CD14-positive monocyte (primary cell): ENCODE measurements at regions not wholly inside any gene's neighbourhood (a gene's known extent, or its start where the extent isn't known, plus 50 kb on each side); places are given as distances from the start of the nearest gene placed in this dataset.

Experiments used
- DNase-seq, 3 donors: peaks; one replicate each; pipeline ENCODE4 v3.0.0-alpha.2; 2011 to 2022
- H2AFZ ChIP-seq: 2 replicates; pipeline ENCODE4 v1.6.0; 2012; ENCODE audit warnings: mild to moderate bottlenecking, low read depth, low read length, inconsistent platforms; ENCODE audit not compliant: insufficient read depth, poor library complexity, severe bottlenecking
- H3K27ac ChIP-seq, 2 donors: 1 replicate in 1 of 2; 2 replicates in 1 of 2; pipeline ENCODE4 v1.5.1; 2012 to 2013; ENCODE audit warnings: low read length in 2 of 2, control low read depth in 1 of 2, inconsistent platforms in 1 of 2, low read depth in 1 of 2, mild to moderate bottlenecking in 1 of 2
- H3K27me3 ChIP-seq, 2 donors: one replicate each; pipeline versions ENCODE4 v1.6.0 to v1.6.1; 2011 to 2013; ENCODE audit warnings: low read length in 2 of 2; ENCODE audit not compliant: control insufficient read depth in 2 of 2, insufficient read depth in 2 of 2
- H3K36me3 ChIP-seq, 2 donors: replicated peaks in 1 of 2; 1 replicate in 1 of 2; 2 replicates in 1 of 2; pipeline versions ENCODE4 v1.5.1 to v1.6.1; 2012 to 2013; ENCODE audit warnings: low read length in 2 of 2, control low read depth in 1 of 2, inconsistent platforms in 1 of 2, mild to moderate bottlenecking in 1 of 2; ENCODE audit not compliant: insufficient read depth in 2 of 2, control insufficient read depth in 1 of 2
- H3K4me1 ChIP-seq, 2 donors: 1 replicate in 1 of 2; 2 replicates in 1 of 2; pipeline versions ENCODE4 v1.5.1 to v1.6.1; 2012 to 2013; ENCODE audit warnings: low read length in 2 of 2, control low read depth in 1 of 2, inconsistent platforms in 1 of 2, mild to moderate bottlenecking in 1 of 2, moderate library complexity in 1 of 2; ENCODE audit not compliant: insufficient read depth in 2 of 2, control insufficient read depth in 1 of 2
- H3K4me2 ChIP-seq: replicated peaks from 2 replicates; pipeline ENCODE3; 2012; ENCODE audit warnings: low read length, moderate library complexity, mild to moderate bottlenecking; ENCODE audit not compliant: poor library complexity, severe bottlenecking; ENCODE audit errors: extremely low read depth
- H3K4me3 ChIP-seq, 3 experiments: fragments of 200-600 bp in 1 of 3; sonication (generic) in 1 of 3; replicated peaks in 1 of 3; 1 replicate in 2 of 3; 2 replicates in 1 of 3; pipeline ENCODE4 v1.5.1; 2011 to 2013; ENCODE audit warnings: low read length in 3 of 3, mild to moderate bottlenecking in 3 of 3, control low read depth in 2 of 3, low read depth in 2 of 3, inconsistent platforms in 1 of 3, moderate library complexity in 1 of 3
- H3K79me2 ChIP-seq: 2 replicates; pipeline ENCODE4 v1.6.0; 2012; ENCODE audit warnings: mild to moderate bottlenecking, control low read depth, inconsistent platforms, low read length, moderate library complexity; ENCODE audit not compliant: insufficient read depth
- H3K9ac ChIP-seq: 2 replicates; pipeline ENCODE4 v1.6.0; 2017; ENCODE audit warnings: low read length, mild to moderate bottlenecking; ENCODE audit not compliant: insufficient read depth, poor library complexity, severe bottlenecking
- H3K9me3 ChIP-seq, 2 donors: replicated peaks in 1 of 2; 1 replicate in 1 of 2; 2 replicates in 1 of 2; pipeline versions ENCODE4 v1.5.1 to v1.6.1; 2012 to 2013; ENCODE audit warnings: low read length in 2 of 2, control low read depth in 1 of 2; ENCODE audit not compliant: control insufficient read depth in 1 of 2, insufficient read depth in 1 of 2
- H4K20me1 ChIP-seq: 2 replicates; pipeline ENCODE4 v1.6.0; 2012; ENCODE audit warnings: mild to moderate bottlenecking, low read length, control low read depth, moderate library complexity; ENCODE audit not compliant: insufficient read depth
- H3K27ac Mint-ChIP-seq, 7 donors: one replicate each; pipeline ENCODE4 v1.8.0; 2020; ENCODE audit warnings: mild to moderate bottlenecking in 7 of 7, mixed read lengths in 7 of 7, moderate library complexity in 6 of 7, inconsistent platforms in 2 of 7
- H3K27me3 Mint-ChIP-seq, 3 donors: one replicate each; pipeline ENCODE4 v1.8.0; 2021 to 2022; ENCODE audit warnings: low read depth in 3 of 3, mild to moderate bottlenecking in 3 of 3, mixed read lengths in 3 of 3, moderate library complexity in 3 of 3, inconsistent platforms in 1 of 3
- H3K36me3 Mint-ChIP-seq, 2 donors: one replicate each; pipeline ENCODE4 v1.8.0; 2020; ENCODE audit warnings: mixed read lengths in 2 of 2, inconsistent platforms in 1 of 2, mild to moderate bottlenecking in 1 of 2
- H3K4me1 Mint-ChIP-seq: one replicate; pipeline ENCODE4 v1.8.0; 2020; ENCODE audit warnings: mild to moderate bottlenecking, mixed read lengths
- H3K4me3 Mint-ChIP-seq, 2 donors: one replicate each; pipeline ENCODE4 v1.8.0; 2020; ENCODE audit warnings: mild to moderate bottlenecking in 2 of 2, mixed read lengths in 2 of 2, moderate library complexity in 1 of 2
- H3K9me3 Mint-ChIP-seq, 7 donors: one replicate each; pipeline ENCODE4 v1.8.0; 2020 to 2022; ENCODE audit warnings: mixed read lengths in 7 of 7, mild to moderate bottlenecking in 6 of 7, moderate library complexity in 6 of 7, inconsistent platforms in 2 of 7
- WGBS: methylation state at CpG from one replicate; pipeline ENCODE4 v1.1.5; 2013; ENCODE audit warnings: missing lambda C conversion rate; ENCODE audit not compliant: insufficient coverage; 5-methylcytosine and 5-hydroxymethylcytosine counted together
- intact Hi-C, 2 donors: fragments of 100-400 bp; cut with micrococcal nuclease; formaldehyde crosslinking; loops; one replicate each; pipeline versions ENCODE4 v1.15.0 to v1.15.1; 2023
- TF ChIP-seq, protein P1 (sequence below): fragments of 200-600 bp; IDR thresholded peaks from one replicate; pipeline ENCODE4 v1.8.0; 2022; ENCODE audit warnings: antibody characterized with exemption, mild to moderate bottlenecking

DNA sequence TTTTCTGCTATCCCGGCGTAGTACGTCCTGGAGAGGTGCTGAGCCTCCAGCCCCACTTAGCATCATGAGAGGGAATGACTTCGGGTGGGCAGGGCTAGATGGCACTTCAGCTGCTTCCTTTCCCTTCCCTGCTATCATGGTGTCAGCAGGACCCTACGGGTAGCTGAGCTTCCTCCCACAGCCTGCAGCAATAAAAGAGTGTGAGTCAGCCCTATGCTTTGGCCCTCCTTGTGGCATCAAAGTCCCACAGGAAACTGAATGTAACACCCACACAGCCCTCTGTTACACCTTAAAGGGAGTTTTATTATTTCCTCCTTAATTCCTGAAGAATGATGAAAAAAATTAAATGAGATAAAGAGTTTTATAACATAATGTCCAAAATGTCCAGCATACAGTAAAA is 458.1 kb downstream of the RPS24 start:
- TF ChIP-seq, protein P1, sequence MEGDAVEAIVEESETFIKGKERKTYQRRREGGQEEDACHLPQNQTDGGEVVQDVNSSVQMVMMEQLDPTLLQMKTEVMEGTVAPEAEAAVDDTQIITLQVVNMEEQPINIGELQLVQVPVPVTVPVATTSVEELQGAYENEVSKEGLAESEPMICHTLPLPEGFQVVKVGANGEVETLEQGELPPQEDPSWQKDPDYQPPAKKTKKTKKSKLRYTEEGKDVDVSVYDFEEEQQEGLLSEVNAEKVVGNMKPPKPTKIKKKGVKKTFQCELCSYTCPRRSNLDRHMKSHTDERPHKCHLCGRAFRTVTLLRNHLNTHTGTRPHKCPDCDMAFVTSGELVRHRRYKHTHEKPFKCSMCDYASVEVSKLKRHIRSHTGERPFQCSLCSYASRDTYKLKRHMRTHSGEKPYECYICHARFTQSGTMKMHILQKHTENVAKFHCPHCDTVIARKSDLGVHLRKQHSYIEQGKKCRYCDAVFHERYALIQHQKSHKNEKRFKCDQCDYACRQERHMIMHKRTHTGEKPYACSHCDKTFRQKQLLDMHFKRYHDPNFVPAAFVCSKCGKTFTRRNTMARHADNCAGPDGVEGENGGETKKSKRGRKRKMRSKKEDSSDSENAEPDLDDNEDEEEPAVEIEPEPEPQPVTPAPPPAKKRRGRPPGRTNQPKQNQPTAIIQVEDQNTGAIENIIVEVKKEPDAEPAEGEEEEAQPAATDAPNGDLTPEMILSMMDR = no peak
- DNase-seq = no peak
- Histone ChIP-seq H3K4me2 (no peak overlapping the region), H3K79me2 (no peaks in the 10 kb centered on the region), H3K4me3 (no peak overlapping the region), H3K27me3 (no peaks in the 10 kb centered on the region), H3K36me3 (no peaks in the 10 kb centered on the region), H3K4me1 (no peaks in the 10 kb centered on the region), H4K20me1 (no peaks in the 10 kb centered on the region), H3K9me3 (peaks cover 3 to 12% of the 10 kb centered on the region in 2 donors), H3K27ac (no peak overlapping the region), H3K9ac (no peak overlapping the region), H2AFZ (no peak overlapping the region)
- H3K36me3 Mint-ChIP-seq = no peaks in the 10 kb centered on the region
- intact Hi-C loops = no loop called here
- no peaks in the 10 kb centered on the region for H3K27me3 Mint-ChIP-seq
- H3K27ac Mint-ChIP-seq = no peak overlapping the region
- H3K4me3 Mint-ChIP-seq = no peak overlapping the region
- no peaks in the 10 kb centered on the region for H3K4me1 Mint-ChIP-seq
- WGBS = 86% methylated on average over 1 of the region's 5 CpGs
- peaks cover 7 to 33% (median 16%) of the 10 kb centered on the region in 7 donors for H3K9me3 Mint-ChIP-seq

DNA sequence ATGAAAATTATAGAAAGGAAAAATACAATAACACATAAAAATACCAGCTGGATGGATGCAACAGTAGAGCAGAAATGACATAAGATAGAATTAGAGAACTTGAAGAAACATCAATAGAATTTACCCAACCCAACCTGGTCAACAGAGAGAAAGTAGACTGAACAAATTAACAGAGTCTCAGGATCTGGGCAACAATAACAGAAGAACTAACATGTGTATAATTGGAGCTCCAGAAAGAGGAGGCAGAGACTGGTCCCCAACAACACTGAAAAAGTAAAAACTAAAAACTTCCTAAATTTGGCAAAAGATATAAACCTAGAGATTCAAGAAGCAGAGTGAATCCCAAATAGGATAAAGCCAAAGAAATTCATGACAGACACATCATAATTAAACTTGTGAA is 458.8 kb downstream of the RPS24 start:
- Mint-ChIP-seq H3K9me3 (peaks cover 7 to 33% (median 16%) of the 10 kb centered on the region in 7 donors), H3K27ac (no peak overlapping the region)

More for the DNA sequence above, 458.8 kb downstream of the RPS24 start:
- Histone ChIP-seq H3K27ac (no peak overlapping the region), H3K27me3 (no peaks in the 10 kb centered on the region), H3K79me2 (no peaks in the 10 kb centered on the region), H3K4me3 (no peak overlapping the region), H4K20me1 (no peaks in the 10 kb centered on the region), H3K9ac (no peak overlapping the region), H2AFZ (no peak overlapping the region), H3K36me3 (no peaks in the 10 kb centered on the region), H3K4me2 (no peak overlapping the region), H3K4me1 (no peaks in the 10 kb centered on the region), H3K9me3 (peaks cover 3 to 12% of the 10 kb centered on the region in 2 donors)
- no peaks in the 10 kb centered on the region for H3K36me3 Mint-ChIP-seq
- no peaks in the 10 kb centered on the region for H3K27me3 Mint-ChIP-seq
- intact Hi-C loops = no loop called here
- DNase-seq = no peak
- TF ChIP-seq, protein P1 = no peak
- H3K4me3 Mint-ChIP-seq = no peak overlapping the region
- H3K4me1 Mint-ChIP-seq = no peaks in the 10 kb centered on the region
